C1 segment of cervical spinal cord (tissue), 14 donors: ENCODE measurements at regions not wholly inside any gene's neighbourhood (a gene's known extent, or its start where the extent isn't known, plus 50 kb on each side); places are given as distances from the start of the nearest gene placed in this dataset.
A peak's percentile ranks its signal among the peaks of the same experiment; 100 is the strongest.

Experiments
- DNase-seq, 14 donors: peaks; one replicate each; lab custom pipeline; 2025; lab: John Stamatoyannopoulos, UW

DNA sequence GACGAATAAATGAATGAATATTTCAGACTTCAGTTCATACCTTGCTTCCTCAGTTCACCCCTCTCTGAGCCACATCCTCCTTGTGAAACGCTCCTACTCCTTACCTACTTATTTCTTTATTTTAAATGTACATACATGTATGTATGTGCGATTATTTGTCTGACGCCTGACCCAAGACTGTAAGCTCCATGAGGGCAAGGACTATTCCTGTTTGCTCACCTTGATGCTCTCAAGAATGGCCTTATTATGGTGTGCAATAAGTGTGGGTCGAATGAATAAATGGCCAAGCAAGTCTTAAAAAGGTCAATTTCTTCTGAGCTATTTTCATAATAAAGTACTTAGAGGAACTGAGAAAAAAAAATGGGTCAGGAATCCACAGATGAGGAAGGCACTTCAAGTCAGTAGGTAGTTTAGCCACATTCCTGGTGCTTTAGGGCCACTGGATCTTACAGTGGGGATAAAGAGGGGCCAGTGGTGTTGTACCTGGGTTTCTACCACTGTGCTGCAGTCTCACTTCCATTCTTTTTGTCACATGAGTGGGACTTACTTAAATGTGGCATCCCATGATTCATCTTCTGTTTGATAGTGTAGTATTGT, 74.7 kb downstream of the SDC1 start:
- DNase-seq = no peak

DNA sequence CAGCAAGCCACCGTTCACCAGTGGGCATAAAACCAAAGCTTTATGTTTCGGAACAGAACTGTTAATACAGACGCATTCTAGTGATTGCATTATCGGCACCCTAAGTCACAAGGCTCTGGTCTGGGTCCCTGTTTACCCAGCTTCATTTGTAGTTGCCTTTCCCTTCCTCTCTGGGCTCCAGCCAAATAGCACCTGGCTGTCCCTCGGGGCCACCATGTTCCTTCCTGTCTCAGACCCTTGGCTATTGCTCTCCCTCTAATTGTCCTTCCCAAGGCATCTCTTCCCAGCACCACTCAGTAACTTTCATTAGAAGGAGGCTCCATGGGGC, 75.3 kb downstream of the SDC1 start:
- no peak for DNase-seq

- no peak for DNase-seq
Observed at GRCh38 chr2:20148923-20149702, 75.8 kb downstream of the SDC1 start.

DNA sequence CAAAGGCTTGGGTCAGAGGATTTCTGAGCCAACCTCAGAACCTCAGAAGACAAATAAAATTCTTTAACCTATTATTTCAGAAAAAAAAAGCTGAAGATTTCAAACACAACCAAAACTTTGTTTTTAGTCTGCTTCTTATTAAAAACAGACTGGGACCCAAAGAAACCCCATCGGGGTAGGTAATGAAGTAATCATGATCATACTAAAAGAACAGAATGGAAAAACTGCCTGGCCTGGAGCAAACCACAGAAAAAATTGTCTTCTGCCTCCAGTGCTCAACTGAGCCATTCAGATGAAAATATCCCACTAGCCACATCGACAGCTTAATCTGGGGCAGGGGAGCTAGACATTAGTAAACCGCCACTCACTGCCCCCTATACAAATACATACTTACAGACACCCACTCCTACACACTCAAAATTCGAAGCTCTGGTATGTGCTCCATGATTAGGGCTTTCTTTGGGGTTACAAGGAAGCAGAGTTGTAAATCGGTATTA, 76.5 kb downstream of the SDC1 start:
- no peak for DNase-seq

- DNase-seq = no peak
Observed at GRCh38 chr2:20147351-20147750, 77.6 kb downstream of the SDC1 start.

GRCh38 chr2:20146401-20146800, 78.5 kb downstream of the SDC1 start:
- no peak for DNase-seq

GRCh38 chr2:20145497-20146193, 79.3 kb downstream of the SDC1 start:
- DNase-seq = no peak

DNA sequence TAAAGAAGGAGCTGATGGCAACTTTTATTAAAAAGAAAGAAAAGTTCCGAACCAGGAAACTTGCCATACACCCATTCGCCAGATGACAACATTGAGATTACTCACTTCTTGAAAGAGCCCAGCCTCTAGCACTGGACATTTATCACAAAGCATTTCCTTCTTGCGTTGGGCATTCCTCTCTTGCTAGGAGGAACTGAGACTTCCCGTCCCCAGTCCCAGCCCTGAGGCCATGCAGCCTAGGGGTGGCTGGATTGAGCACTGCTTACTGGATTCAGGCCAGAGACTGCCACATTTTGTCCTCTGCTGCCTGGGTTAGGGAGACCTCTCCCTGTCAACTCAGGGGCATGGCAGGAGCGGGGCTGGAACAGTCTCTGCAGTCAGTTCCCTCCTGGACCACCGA, 80.1 kb downstream of the SDC1 start:
- no peak for DNase-seq

DNA sequence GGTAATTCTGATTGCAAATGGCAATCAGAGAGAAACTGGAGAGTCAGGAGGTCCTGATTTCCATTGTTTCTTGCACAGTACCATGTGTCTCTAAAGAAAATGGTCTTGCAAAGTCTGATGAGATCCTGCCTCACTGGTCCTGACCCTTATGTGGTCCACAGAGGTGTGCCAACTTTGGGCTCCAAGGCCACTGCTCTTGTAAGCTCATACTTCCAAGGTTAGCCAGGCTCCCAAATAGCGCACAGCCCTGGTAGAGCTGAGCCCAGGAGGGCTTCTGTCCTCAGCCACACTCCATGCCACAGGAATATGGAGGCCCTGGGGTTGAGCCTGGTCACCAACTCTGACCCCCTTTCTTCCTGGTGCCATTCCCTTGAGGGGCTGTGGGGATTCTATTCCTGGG, 80.7 kb downstream of the SDC1 start:
- no peak for DNase-seq

GRCh38 chr2:20143263-20143662, 81.7 kb downstream of the SDC1 start:
- DNase-seq = no peak

- DNase-seq = no peak
Observed at GRCh38 chr2:20141806-20142205, 83.1 kb downstream of the SDC1 start.

- DNase-seq = peak in 3 of 14 donors; percentile 7 to 79 (median 12)
Observed at GRCh38 chr2:20141056-20141762, 83.7 kb downstream of the SDC1 start.

DNA sequence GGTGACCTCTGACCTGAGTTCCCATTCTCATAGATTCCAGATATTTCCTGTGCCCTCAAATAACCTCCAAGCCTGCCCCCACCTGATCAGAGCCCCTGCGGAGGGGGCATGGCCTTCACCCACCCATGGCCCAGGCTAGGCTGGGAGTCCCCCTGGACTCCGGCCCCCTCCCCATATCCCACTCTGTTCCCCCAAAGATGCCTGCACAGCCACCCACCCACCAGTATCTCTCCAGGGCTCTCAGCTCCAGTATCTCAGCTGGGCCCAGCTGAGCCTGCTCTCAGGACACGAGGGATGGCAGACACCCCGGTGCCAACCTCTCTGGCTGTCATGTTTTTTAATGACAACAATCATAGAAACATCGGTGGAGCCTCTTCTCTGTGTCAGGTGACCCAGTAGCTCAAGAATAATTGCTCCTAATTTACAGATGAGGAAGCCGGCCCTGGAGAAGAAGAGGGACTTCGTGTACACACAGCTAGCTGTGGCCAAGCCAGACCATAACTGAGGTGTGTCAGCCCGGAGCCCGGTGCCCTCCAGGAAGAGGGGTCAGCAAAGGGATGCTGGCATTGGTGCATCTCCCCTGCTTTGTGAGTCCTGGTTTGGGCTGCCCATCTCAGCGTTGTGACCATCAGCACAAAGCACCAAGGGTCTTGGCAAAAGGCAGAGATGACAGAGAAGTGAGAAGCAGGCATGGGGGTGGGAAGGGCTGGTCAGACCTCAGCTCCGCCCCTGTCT, 84.4 kb downstream of the SDC1 start:
- DNase-seq = no peak

GRCh38 chr2:20139407-20140172, 85.3 kb downstream of the SDC1 start:
- no peak for DNase-seq

- no peak for DNase-seq
Observed at GRCh38 chr2:20138696-20139095, 86.2 kb downstream of the SDC1 start.

- DNase-seq = no peak
Observed at GRCh38 chr2:20137884-20138283, 86.5 kb upstream of the LAPTM4A start.

DNA sequence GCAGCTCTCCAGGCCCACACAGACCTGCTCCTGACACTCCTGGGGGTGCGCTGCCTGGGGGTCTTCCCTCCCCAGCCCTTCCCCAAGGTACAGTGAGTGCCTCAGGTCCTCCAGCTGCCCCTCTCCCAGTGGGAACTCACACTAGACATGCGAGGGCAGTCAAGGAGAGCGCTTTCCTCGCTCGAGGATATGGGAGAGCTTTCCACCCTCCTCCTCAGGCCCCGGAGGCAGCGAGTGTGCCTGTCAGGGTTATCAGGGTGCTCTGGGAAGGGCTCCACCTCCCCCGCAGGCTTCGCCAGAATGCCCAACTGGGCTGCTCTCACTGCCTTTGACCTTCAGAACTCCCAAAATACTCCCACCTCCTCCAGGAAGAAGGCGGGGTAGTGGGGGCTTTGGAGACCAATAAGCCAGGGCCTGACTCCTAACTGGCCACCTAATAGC, 85.7 kb upstream of the LAPTM4A start:
- no peak for DNase-seq

GRCh38 chr2:20136149-20136548, 84.7 kb upstream of the LAPTM4A start:
- no peak for DNase-seq

- DNase-seq = peak in 7 of 14 donors; percentile 3 to 26 (median 10)
Observed at GRCh38 chr2:20135631-20136050, 84.2 kb upstream of the LAPTM4A start.

GRCh38 chr2:20132990-20133535, 81.6 kb upstream of the LAPTM4A start:
- DNase-seq = no peak
